ENCODE measurements at regions not wholly inside any gene's neighbourhood (a gene's known extent, or its start where the extent isn't known, plus 50 kb on each side); places are given as distances from the start of the nearest gene placed in this dataset.

DNA sequence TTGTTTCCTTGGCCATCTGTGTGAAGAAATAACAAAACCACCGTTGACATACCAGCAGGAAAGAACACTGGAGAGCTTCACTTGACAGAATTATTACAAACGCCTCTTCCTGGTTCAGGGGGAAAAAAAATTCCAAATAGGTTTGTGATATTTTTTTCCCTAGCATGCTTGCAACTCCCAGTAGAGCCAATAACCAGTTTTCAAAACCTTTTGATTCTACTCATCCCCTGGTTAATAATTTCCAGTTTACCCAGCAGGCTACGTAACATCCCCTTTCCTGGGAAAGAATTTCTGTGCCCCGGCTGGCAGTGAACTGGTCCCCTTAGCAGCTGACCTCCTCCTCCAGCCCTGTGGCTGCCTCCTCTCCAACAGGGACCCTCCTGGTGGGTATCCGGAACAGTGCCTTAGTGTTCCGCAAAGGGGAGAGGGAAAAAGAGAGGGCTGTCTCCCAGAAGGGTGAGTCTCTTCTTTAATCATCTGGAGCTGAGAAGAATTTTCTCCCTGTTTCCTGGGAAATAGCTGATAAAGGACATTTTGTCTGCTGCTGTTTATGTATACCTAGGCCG, 72.8 kb upstream of the BOD1 start:
- Histone ChIP-seq H2AFZ (ENCODE audit: low read length) (no peak overlapping the region), H3K27ac (ENCODE audit: extremely low read length, insufficient read depth, low read length) (peak overlapping the region; percentile 68), H3K27me3 (ENCODE audit: control insufficient read depth in 1 of 2, insufficient read depth in 2 of 2, low read length in 2 of 2) (no peaks in the 10 kb centered on the region; a peak in 1 of 5 replicates), H3K79me2 (ENCODE audit: insufficient read depth, low read length) (no peaks in the 10 kb centered on the region), H3K9ac (ENCODE audit: insufficient read depth, low read depth, low read length) (peak overlapping the region; percentile 78), H3K36me3 (replicated peaks in 1 of 2; ENCODE audit: control insufficient read depth in 1 of 2, insufficient read depth in 2 of 2, low read length in 2 of 2) (no peaks in the 10 kb centered on the region), H3K4me1 (ENCODE audit: insufficient read depth, low read length) (peaks cover 62% of the 10 kb centered on the region), H3K9me3 (ENCODE audit: low read length) (peaks cover 6% of the 10 kb centered on the region), H3K4me3 (replicated peaks in 1 of 3; ENCODE audit: insufficient read depth in 1 of 3, low read depth in 2 of 3, low read length in 3 of 3) (peak overlapping the region; percentile 59 to 74 (median 72)), H4K20me1 (ENCODE audit: insufficient read depth, low read length) (no peaks in the 10 kb centered on the region), H3K4me2 (ENCODE audit: low read depth, low read length) (peak overlapping the region; percentile 86)
- 0% methylated on average over 7 of the region's 7 CpGs for WGBS (ENCODE audit: low lambda C conversion rate)
- POLR2A ChIA-PET = interaction anchor here (0.8 to 1.7 kb wide), 15 partner anchors 9 to 210 kb away, joined by 3 to 8 read pairs (median 5); no protein-coding TSS in a partner anchor
- DNase-seq (ENCODE audit: low spot score) (peak; percentile 90), FAIRE-seq (peak; percentile 57), ATAC-seq (peak; percentile 90)
- BruUV-seq (replicated peaks) = no TSS peak
- CTCF ChIA-PET (ENCODE audit: low intra/inter-chr PET ratio, low total read pairs) = no interaction called here
- intact Hi-C loops (cut with micrococcal nuclease; ENCODE audit: unreplicated experiment) = loop anchor here (1.0 to 10.0 kb wide), 2 partner anchors 136 to 284 kb away; no protein-coding TSS in a partner anchor
- in situ Hi-C loops (cut with HindIII; ENCODE audit: extremely low pct_ligation_motif_present, low pct_unique_long_range_greater_than_20kb) = no loop called here
- TF ChIP-seq, protein P1, sequence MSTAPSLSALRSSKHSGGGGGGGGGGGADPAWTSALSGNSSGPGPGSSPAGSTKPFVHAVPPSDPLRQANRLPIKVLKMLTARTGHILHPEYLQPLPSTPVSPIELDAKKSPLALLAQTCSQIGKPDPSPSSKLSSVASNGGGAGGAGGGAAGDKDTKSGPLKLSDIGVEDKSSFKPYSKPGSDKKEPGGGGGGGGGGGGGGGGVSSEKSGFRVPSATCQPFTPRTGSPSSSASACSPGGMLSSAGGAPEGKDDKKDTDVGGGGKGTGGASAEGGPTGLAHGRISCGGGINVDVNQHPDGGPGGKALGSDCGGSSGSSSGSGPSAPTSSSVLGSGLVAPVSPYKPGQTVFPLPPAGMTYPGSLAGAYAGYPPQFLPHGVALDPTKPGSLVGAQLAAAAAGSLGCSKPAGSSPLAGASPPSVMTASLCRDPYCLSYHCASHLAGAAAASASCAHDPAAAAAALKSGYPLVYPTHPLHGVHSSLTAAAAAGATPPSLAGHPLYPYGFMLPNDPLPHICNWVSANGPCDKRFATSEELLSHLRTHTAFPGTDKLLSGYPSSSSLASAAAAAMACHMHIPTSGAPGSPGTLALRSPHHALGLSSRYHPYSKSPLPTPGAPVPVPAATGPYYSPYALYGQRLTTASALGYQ (CRISPR knock-in tag; IDR thresholded peaks at IDR 0.05) = no peak
- TF ChIP-seq ZFP41 (CRISPR knock-in tag; IDR thresholded peaks at IDR 0.05; ENCODE audit: borderline replicate concordance) (no peak), UBTF (CRISPR knock-in tag; IDR thresholded peaks at IDR 0.05) (peak; percentile 76), ZNF660 (CRISPR knock-in tag; IDR thresholded peaks at IDR 0.05; ENCODE audit: borderline replicate concordance, low read depth) (no peak), TBX2 (CRISPR knock-in tag; IDR thresholded peaks at IDR 0.05; ENCODE audit: borderline replicate concordance) (no peak; the same call in 1 of the 2 replicates), PAF1 (CRISPR knock-in tag; IDR thresholded peaks at IDR 0.05) (no peak), ZNF333 (CRISPR knock-in tag; IDR thresholded peaks at IDR 0.05; ENCODE audit: borderline replicate concordance) (no peak), ZZZ3 (CRISPR knock-in tag; IDR thresholded peaks at IDR 0.05; ENCODE audit: borderline replicate concordance) (no peak), SNAPC5 (CRISPR knock-in tag; IDR thresholded peaks at IDR 0.05; ENCODE audit: borderline replicate concordance) (no peak), ZNF839 (CRISPR knock-in tag; IDR thresholded peaks at IDR 0.05; ENCODE audit: borderline replicate concordance) (no peak), PLRG1 (conservative IDR thresholded peaks at IDR 0.05) (no peak), KMT2B (CRISPR knock-in tag; IDR thresholded peaks at IDR 0.05) (no peak), KLF6 (CRISPR knock-in tag; IDR thresholded peaks at IDR 0.05) (no peak), ZNF766 (CRISPR knock-in tag; IDR thresholded peaks at IDR 0.05; ENCODE audit: borderline replicate concordance) (no peak), NFKBIZ (CRISPR knock-in tag; IDR thresholded peaks at IDR 0.05) (no peak), ZFP36 (IDR thresholded peaks at IDR 0.05; ENCODE audit: borderline replicate concordance, low read depth, low read length, partially characterized antibody) (no peak), HOXD1 (CRISPR knock-in tag; IDR thresholded peaks at IDR 0.05) (no peak), ZBTB42 (CRISPR knock-in tag; IDR thresholded peaks at IDR 0.05) (no peak)
- TF ChIP-seq, protein P2, sequence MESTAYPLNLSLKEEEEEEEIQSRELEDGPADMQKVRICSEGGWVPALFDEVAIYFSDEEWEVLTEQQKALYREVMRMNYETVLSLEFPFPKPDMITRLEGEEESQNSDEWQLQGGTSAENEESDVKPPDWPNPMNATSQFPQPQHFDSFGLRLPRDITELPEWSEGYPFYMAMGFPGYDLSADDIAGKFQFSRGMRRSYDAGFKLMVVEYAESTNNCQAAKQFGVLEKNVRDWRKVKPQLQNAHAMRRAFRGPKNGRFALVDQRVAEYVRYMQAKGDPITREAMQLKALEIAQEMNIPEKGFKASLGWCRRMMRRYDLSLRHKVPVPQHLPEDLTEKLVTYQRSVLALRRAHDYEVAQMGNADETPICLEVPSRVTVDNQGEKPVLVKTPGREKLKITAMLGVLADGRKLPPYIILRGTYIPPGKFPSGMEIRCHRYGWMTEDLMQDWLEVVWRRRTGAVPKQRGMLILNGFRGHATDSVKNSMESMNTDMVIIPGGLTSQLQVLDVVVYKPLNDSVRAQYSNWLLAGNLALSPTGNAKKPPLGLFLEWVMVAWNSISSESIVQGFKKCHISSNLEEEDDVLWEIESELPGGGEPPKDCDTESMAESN (CRISPR knock-in tag; conservative IDR thresholded peaks at IDR 0.05) = no peak

Measured in HepG2 (cell line).